WTC11 (cell line): ENCODE measurements at regions not wholly inside any gene's neighbourhood (a gene's known extent, or its start where the extent isn't known, plus 50 kb on each side); places are given as distances from the start of the nearest gene placed in this dataset.

Source experiments
- ATF1 ChIP-seq: sonication (generic); formaldehyde crosslinking; IDR thresholded peaks from 2 replicates; pipeline ENCODE4 v1.8.1; 2023; ENCODE audit warnings: mild to moderate bottlenecking, moderate library complexity, missing genetic modification reagents
- FOXP1 ChIP-seq: sonication (generic); formaldehyde crosslinking; IDR thresholded peaks from 2 replicates; pipeline ENCODE4 v1.8.0; 2022; ENCODE audit warnings: missing genetic modification reagents, mild to moderate bottlenecking, moderate library complexity, borderline replicate concordance
- RORB ChIP-seq: fragments of 250-450 bp; sonication (Bioruptor Pico); IDR thresholded peaks from 2 replicates; pipeline ENCODE4 v1.9.0; 2021; ENCODE audit warnings: mild to moderate bottlenecking
- TF ChIP-seq, protein P1 (sequence below): fragments of 200-600 bp; IDR thresholded peaks from 2 replicates; pipeline ENCODE4 v1.8.0; 2022; ENCODE audit warnings: antibody characterized with exemption
- TF ChIP-seq, protein P2 (sequence below): sonication (generic); formaldehyde crosslinking; IDR thresholded peaks from 2 replicates; pipeline ENCODE4 v1.8.1; 2022; ENCODE audit warnings: low read depth, mild to moderate bottlenecking, moderate library complexity, missing genetic modification reagents, borderline replicate concordance
- TF ChIP-seq, protein P3 (sequence below): sonication (generic); formaldehyde crosslinking; conservative IDR thresholded peaks from 2 replicates; pipeline ENCODE4 v1.8.1; 2022; ENCODE audit warnings: mild to moderate bottlenecking, missing genetic modification reagents
- TF ChIP-seq, protein P4 (sequence below): sonication (generic); formaldehyde crosslinking; IDR thresholded peaks from 2 replicates; pipeline ENCODE4 v1.8.0; 2023; ENCODE audit warnings: missing genetic modification reagents
- TF ChIP-seq, protein P5 (sequence below): sonication (generic); formaldehyde crosslinking; IDR thresholded peaks from 2 replicates; pipeline ENCODE4 v1.8.0; 2022; ENCODE audit warnings: mild to moderate bottlenecking, missing genetic modification reagents
- TF ChIP-seq, protein P6 (sequence below): sonication (generic); formaldehyde crosslinking; IDR thresholded peaks from 2 replicates; pipeline ENCODE4 v1.8.1; 2023; ENCODE audit warnings: mild to moderate bottlenecking, missing genetic modification reagents
- TF ChIP-seq, protein P7 (sequence below): sonication (generic); formaldehyde crosslinking; IDR thresholded peaks from 2 replicates; pipeline ENCODE4 v1.8.1; 2022; ENCODE audit warnings: low read depth, missing genetic modification reagents, borderline replicate concordance
- TF ChIP-seq, protein P8 (sequence below): fragments of 250-450 bp; sonication (Bioruptor Pico); IDR thresholded peaks from 2 replicates; pipeline ENCODE4 v1.9.0; 2021; ENCODE audit warnings: mild to moderate bottlenecking

DNA sequence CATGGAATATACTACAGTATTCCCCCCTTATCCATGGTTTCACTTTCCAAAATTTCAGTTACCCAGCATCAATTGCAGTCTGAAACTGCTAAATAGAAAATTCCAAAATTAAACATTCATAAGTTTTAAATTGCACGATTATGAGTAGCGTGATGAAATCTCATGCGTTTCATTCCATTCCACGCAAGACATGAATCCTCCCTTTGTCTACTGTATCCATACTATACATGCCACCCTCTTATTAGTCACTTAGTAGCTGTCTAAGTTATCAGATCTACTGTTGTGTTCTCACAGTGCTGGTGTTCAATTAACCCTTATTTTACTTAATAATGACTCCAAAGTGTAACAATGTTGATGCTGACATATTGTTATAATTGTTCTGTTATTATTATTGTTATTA lies 261.2 kb upstream of the NDST4 start:
- TF ChIP-seq, protein P1, sequence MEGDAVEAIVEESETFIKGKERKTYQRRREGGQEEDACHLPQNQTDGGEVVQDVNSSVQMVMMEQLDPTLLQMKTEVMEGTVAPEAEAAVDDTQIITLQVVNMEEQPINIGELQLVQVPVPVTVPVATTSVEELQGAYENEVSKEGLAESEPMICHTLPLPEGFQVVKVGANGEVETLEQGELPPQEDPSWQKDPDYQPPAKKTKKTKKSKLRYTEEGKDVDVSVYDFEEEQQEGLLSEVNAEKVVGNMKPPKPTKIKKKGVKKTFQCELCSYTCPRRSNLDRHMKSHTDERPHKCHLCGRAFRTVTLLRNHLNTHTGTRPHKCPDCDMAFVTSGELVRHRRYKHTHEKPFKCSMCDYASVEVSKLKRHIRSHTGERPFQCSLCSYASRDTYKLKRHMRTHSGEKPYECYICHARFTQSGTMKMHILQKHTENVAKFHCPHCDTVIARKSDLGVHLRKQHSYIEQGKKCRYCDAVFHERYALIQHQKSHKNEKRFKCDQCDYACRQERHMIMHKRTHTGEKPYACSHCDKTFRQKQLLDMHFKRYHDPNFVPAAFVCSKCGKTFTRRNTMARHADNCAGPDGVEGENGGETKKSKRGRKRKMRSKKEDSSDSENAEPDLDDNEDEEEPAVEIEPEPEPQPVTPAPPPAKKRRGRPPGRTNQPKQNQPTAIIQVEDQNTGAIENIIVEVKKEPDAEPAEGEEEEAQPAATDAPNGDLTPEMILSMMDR = no peak
- TF ChIP-seq, protein P2, sequence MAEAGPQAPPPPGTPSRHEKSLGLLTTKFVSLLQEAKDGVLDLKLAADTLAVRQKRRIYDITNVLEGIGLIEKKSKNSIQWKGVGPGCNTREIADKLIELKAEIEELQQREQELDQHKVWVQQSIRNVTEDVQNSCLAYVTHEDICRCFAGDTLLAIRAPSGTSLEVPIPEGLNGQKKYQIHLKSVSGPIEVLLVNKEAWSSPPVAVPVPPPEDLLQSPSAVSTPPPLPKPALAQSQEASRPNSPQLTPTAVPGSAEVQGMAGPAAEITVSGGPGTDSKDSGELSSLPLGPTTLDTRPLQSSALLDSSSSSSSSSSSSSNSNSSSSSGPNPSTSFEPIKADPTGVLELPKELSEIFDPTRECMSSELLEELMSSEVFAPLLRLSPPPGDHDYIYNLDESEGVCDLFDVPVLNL = no peak
- TF ChIP-seq, protein P3, sequence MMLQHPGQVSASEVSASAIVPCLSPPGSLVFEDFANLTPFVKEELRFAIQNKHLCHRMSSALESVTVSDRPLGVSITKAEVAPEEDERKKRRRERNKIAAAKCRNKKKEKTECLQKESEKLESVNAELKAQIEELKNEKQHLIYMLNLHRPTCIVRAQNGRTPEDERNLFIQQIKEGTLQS (CRISPR knock-in tag) = no peak
- TF ChIP-seq, protein P4, sequence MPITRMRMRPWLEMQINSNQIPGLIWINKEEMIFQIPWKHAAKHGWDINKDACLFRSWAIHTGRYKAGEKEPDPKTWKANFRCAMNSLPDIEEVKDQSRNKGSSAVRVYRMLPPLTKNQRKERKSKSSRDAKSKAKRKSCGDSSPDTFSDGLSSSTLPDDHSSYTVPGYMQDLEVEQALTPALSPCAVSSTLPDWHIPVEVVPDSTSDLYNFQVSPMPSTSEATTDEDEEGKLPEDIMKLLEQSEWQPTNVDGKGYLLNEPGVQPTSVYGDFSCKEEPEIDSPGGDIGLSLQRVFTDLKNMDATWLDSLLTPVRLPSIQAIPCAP (CRISPR knock-in tag) = no peak
- TF ChIP-seq, protein P5, sequence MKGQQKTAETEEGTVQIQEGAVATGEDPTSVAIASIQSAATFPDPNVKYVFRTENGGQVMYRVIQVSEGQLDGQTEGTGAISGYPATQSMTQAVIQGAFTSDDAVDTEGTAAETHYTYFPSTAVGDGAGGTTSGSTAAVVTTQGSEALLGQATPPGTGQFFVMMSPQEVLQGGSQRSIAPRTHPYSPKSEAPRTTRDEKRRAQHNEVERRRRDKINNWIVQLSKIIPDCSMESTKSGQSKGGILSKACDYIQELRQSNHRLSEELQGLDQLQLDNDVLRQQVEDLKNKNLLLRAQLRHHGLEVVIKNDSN (CRISPR knock-in tag) = no peak
- TF ChIP-seq ATF1 (CRISPR knock-in tag) (no peak), FOXP1 (CRISPR knock-in tag) (no peak), RORB (CRISPR knock-in tag) (no peak)
- TF ChIP-seq, protein P6, sequence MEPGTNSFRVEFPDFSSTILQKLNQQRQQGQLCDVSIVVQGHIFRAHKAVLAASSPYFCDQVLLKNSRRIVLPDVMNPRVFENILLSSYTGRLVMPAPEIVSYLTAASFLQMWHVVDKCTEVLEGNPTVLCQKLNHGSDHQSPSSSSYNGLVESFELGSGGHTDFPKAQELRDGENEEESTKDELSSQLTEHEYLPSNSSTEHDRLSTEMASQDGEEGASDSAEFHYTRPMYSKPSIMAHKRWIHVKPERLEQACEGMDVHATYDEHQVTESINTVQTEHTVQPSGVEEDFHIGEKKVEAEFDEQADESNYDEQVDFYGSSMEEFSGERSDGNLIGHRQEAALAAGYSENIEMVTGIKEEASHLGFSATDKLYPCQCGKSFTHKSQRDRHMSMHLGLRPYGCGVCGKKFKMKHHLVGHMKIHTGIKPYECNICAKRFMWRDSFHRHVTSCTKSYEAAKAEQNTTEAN (CRISPR knock-in tag) = no peak
- TF ChIP-seq, protein P7, sequence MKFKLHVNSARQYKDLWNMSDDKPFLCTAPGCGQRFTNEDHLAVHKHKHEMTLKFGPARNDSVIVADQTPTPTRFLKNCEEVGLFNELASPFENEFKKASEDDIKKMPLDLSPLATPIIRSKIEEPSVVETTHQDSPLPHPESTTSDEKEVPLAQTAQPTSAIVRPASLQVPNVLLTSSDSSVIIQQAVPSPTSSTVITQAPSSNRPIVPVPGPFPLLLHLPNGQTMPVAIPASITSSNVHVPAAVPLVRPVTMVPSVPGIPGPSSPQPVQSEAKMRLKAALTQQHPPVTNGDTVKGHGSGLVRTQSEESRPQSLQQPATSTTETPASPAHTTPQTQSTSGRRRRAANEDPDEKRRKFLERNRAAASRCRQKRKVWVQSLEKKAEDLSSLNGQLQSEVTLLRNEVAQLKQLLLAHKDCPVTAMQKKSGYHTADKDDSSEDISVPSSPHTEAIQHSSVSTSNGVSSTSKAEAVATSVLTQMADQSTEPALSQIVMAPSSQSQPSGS (CRISPR knock-in tag) = no peak
- TF ChIP-seq, protein P8, sequence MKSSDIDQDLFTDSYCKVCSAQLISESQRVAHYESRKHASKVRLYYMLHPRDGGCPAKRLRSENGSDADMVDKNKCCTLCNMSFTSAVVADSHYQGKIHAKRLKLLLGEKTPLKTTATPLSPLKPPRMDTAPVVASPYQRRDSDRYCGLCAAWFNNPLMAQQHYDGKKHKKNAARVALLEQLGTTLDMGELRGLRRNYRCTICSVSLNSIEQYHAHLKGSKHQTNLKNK = no peak
